Umbilical cord (tissue), 1 donor: ENCODE measurements at regions not wholly inside any gene's neighbourhood (a gene's known extent, or its start where the extent isn't known, plus 50 kb on each side); places are given as distances from the start of the nearest gene placed in this dataset.
"Not testable (repeated sequence)": the region's sequence is repeated elsewhere in the genome, so short reads cannot be mapped to it uniquely, and the experiment has no call there.

Source experiments
- DNase-seq: peaks from one replicate; pipeline ENCODE4 v3.0.0-alpha.2; 2015; ENCODE audit warnings: low spot score

- DNase-seq = no peak
These were observed 177.6 kb downstream of the STK31 start for GRCh38 chr7:23887660-23888059.

DNA sequence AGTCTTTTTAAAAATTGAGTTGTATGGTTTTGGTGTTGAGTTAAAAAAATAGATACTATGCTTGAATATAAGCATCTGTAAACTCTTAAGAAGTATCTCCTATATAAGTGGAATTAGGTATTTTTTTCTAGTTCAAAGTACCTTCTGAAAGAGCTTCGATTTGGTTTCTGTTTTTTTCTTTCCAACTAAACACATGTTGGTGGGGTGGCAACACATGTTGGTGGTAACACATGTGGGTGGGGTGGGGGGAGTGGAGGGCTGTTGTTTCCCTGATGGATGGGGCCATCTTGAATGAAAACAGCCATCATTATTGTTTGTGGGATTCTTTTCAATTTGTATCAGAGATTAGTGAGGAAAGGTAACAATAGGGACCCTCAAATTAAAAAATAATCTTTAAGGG is 178.9 kb downstream of the STK31 start:
- no peak for DNase-seq

GRCh38 chr7:23889566-23889965 is 179.5 kb downstream of the STK31 start:
- peak; percentile 55 for DNase-seq

DNA sequence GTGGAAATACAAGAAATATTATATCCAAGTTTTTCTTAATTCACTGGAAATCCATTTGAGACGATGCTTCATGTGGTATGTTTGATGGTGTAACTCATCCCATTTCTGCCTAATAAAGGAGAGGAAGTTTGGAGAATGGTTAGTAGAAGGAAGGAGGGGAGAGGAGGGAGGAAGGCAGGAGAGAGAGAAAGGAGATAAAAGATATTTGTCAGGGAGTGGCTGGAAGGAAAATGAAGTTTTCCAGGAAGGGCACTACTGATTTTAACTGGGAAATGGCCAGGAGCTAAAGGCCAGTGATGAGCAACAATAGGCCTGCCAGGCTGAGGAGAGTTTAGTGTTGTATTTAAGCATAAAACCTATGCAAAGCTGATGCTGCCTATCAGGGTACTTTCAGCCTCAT is 182.0 kb downstream of the STK31 start:
- peak; percentile 88 for DNase-seq

GRCh38 chr7:23893176-23893941 is 183.3 kb downstream of the STK31 start:
- peak; percentile 77 for DNase-seq

GRCh38 chr7:23893942-23894891 is 184.2 kb downstream of the STK31 start:
- DNase-seq = peak; percentile 72

DNA sequence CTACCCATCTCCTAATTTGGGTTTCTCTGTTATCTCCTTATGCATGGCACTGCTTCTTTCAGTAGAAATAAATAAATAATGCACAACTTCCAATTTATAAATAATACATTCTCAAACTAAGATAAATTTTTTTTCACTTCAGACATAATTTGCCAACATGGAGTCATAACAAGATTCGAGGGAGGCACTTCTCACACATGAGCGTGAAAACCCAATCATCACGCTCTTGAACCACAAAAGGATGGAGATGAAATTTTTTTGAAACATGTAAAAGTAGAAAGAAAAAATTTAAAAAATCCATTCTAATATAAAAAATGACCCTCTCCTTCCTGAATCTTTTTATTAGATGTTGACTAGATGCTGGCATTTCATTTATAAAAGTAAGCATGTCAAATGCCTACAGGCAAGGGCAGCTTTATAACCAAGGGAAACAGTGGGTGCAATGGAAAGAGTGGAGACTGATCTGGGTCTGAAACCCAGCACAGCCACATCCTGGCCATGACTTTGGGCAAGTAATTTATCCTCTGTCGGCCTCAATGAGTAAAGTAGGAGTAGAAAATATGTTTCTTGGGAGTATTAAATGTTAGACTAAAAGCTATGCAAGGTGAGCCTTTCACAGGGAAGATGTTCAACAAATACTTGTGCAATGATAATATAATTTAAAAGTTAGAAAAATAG is 185.0 kb downstream of the STK31 start:
- no peak for DNase-seq

DNA sequence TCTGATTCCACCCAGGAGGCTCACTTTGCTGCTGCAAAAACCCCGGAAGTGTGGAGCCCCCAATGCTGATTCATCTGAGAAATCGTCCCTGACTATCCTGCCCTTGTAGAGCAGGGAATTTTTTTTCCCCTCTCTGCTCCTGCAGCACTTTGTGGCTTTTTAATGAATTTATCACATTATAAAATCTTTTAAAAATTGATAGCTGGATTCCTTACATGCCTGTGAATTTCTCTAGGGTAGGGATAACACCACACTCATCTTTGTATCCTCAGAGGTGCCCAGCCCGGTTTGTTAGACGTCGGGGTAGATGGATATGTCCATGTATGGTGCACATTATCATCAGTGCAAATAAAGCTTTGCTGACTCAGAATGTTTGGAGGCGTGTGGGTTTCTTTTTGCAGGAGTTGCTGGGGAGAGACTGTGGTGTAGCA is 185.7 kb downstream of the STK31 start:
- peak; percentile 81 for DNase-seq

DNA sequence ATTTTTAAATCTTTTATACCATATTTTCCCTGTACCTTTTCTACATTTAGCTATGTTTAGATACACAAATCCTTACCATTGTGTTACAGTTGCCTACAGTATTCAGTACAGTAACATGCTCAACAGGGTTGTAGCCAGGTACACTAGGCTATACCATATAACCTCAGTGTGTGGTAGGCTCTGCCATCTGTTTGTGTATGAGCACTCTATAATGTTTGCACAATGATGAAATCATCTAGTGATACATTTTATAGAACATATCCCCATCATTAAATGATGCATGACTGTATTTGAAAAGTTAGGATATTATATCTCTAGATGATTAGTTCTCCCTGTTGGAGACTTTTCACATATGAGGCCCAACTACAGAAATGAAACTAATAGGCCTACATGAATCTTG is 188.6 kb downstream of the STK31 start:
- DNase-seq = no peak

DNA sequence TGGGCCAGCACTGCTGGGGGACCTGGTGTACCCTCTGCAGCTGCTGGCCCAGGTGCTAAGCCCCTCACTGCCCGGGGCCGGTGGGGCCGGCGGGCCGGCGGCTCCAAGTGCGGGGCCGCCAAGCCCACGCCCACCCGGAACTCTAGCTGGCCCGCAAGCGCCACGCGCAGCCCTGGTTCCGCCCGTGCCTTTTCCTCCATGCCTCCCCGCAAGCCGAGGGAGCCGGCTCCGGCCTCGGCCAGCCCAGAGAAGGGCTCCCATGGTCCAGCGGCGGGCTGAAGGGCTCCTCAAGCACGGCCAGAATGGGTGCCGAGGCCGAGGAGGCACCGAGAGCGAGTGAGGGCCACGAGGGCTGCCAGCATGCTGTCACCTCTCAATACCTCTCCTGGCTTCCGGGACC is 194.9 kb downstream of the STK31 start:
- not testable (repeated sequence) for DNase-seq

DNA sequence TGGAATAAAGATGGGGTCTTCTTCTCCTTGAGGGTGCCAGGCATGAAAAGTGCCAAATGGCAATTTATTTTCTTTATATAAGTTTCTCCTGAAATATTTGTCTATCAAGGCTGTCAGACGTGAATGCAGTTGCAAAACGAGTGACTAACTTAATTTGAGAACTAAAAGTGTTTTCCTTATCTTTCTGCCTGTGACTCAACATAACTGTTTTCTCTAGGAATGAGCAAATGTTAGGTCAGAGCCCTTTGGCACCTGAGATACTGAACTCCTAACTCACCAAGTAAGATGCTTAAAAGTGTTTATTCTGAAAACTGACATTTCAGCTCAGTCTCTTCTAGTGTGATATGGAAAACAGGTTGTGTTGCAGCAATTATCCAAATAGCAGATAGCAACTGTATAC is 197.0 kb downstream of the STK31 start:
- no peak for DNase-seq

GRCh38 chr7:23909426-23909825 is 199.4 kb downstream of the STK31 start:
- no peak for DNase-seq

GRCh38 chr7:23912065-23912464 is 202.0 kb downstream of the STK31 start:
- no peak for DNase-seq

DNA sequence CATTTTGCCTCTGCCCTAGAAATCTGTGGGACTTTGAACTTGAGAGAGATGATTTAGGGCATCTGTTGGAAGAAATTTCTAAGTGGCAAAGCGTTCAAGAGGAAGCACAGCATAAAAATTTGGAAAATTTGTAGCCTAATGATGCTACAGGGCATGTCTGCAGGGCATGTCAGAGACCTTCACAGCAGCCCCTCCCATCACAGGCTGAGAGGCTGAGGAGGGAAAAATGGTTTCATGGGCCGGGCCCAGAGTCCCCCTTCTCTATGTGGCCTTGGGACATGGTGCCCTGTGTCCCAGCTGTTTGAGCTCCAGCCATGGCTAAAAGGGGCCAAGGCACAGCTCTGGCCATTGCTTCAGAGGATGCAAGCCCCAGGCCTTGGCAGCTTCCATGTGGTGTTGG is 203.0 kb downstream of the STK31 start:
- DNase-seq = no peak

DNA sequence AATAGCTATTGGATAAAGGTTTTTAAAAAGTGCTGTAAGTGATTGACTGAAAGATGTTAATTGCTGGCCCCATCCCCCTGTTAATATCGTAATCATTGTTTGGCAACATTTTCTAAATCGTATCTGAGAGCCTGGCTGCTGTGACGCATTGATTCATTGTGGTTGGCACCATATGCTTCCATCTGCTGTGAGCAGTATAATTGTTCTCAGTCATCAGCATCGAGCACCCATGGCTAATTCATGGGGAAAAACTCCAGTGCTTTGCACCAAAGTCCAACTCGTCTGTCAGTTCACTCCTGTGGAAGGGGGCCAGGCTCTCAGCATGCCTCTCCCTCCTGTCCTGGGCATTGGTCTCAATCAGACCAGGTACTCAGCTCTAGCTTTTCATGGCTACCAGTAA is 205.2 kb downstream of the STK31 start:
- no peak for DNase-seq

- DNase-seq = no peak
These were observed 208.3 kb downstream of the STK31 start for GRCh38 chr7:23918286-23918685.

GRCh38 chr7:23918856-23919255 is 208.8 kb downstream of the STK31 start:
- DNase-seq = peak; percentile 59

GRCh38 chr7:23925088-23925487 is 215.1 kb downstream of the STK31 start:
- DNase-seq = no peak

DNA sequence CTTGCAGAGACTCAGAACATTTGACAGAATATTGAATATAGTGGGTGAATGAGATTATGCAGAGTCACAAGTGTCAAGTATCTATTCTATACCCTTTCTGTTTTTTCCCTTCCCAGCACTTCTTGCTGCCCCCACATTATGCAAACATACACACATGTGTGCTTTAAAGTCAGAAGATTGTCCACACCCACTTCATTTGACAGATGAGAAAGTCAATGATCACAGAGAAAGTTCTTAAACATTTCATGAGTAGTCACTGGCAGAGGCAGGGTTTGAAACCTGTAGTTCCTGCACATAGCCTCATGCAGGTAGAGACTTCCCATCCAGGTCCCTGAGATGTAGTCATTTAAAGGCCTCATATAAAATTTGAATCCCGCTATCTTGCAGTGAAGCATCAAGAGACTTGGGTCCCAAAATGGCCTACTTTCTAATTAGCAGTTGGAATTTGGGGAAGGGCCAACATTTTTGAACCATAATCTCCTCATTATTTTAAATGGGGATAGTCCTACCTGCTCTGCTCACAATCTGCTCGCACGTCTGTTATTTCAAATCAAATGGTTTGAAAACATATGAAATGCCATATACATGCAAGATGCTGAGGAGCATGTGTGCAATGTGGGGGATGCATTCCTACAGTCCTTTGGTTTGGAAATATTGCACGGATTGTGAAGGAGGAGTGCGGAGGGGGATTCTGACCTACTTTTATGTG is 217.8 kb downstream of the STK31 start:
- DNase-seq = no peak

DNA sequence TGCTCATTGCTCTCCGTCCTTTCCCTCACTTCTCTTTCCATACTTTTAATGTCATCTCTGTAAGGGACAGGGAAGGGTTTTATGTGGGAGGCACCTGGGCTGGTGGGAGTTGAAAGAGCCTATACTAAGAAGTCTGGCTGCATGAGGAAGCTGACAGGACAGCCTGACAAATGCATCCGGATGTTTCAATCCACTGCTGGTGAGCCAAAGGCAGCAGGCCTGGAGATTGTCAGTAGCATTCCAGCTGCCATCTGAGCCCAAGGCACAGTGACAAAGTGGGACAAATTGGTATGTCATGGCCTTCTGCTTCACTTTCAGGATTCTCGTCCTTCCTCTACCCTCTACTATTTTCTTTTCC is 218.4 kb downstream of the STK31 start:
- DNase-seq = no peak

- no peak for DNase-seq
These were observed 220.3 kb downstream of the STK31 start for GRCh38 chr7:23930312-23930711.

DNA sequence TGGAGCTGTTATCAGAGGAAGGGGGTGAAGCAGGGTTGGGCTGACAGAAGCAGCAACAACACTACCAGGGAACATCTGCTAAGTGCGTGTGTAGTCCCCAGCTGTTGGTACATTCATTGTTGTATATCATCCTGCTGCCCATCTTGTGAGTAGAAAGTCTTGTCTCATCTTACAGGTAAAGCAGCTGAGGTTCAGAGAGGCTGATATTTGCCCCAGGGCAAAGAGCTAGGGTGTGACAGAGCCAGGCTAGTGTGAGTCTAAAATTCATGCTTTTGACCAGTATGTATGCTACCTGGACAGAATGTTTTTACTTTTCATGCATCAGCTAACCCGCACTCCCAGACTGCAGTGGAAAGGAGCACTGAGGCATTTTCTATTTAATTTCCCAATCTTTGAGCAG is 221.6 kb downstream of the STK31 start:
- no peak for DNase-seq
